Prostate gland (tissue), 2 donors: ENCODE measurements at regions not wholly inside any gene's neighbourhood (a gene's known extent, or its start where the extent isn't known, plus 50 kb on each side); places are given as distances from the start of the nearest gene placed in this dataset.

Experiments
- CTCF ChIP-seq, 4 experiments: fragments of 200-600 bp in 2 of 4; fragments of 450-650 bp in 2 of 4; sonication (generic) in 2 of 4; IDR thresholded peaks; 1 replicate in 3 of 4; 2 replicates in 1 of 4; pipeline ENCODE4 v1.5.1; 2016 to 2019; ENCODE audit warnings: antibody characterized with exemption in 4 of 4, mild to moderate bottlenecking in 2 of 4, moderate library complexity in 2 of 4
- POLR2A ChIP-seq: fragments of 450-650 bp; IDR thresholded peaks from one replicate; pipeline ENCODE4 v1.6.1; 2016; ENCODE audit warnings: antibody characterized with exemption, mild to moderate bottlenecking

GRCh38 chr4:66728280-66728679, 817.0 kb downstream of the CENPC start:
- no peak for TF ChIP-seq CTCF (IDR thresholded peaks at IDR 0.05)
- TF ChIP-seq POLR2A: no peak
